OCI-LY3 (cell line): ENCODE measurements at regions not wholly inside any gene's neighbourhood (a gene's known extent, or its start where the extent isn't known, plus 50 kb on each side); places are given as distances from the start of the nearest gene placed in this dataset.

Source experiments
- EZH2phosphoT487 ChIP-seq: fragments of 200-600 bp; shearing (Covaris generic); IDR thresholded peaks from 2 replicates; pipeline ENCODE4 v1.6.1; 2018; ENCODE audit warnings: antibody characterized with exemption, mixed run types, low read depth
- TF ChIP-seq, protein P1 (sequence below): fragments of 200-600, 300-600 bp; sonication (generic); IDR thresholded peaks from 2 replicates; pipeline ENCODE4 v1.5.1; 2014; ENCODE audit warnings: antibody characterized with exemption, low read length, low read depth

DNA sequence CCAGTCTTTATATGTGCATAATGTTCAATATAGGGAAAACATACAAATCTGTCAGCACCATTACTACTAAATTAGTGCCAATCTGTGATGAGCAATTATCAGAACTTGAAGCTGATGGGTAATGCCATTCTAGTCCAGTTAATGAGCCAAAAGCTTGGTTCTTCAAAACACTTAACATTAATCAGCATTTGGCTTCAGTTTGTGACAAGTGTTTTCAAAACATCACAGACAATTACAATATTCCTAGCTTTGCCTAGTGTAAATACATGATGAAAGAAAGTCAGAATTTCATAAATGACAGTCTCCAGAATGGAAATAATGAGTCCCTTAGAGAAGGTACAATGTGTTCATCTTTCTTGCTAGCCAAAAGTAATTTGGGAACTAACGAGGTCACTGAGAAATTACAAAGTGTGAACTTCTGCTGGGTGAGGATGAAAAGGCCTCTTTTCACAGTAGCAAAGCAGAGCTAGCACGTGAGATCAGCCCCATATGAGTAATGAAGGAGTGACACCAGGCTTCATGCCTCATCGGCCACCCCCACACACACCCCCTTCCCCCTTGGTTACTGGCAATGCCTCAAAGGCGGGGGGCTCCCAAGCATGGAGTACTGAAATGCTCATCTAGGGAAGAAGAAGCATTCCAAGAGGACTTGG lies 180.6 kb upstream of the EEA1 start:
- TF ChIP-seq, protein P1, sequence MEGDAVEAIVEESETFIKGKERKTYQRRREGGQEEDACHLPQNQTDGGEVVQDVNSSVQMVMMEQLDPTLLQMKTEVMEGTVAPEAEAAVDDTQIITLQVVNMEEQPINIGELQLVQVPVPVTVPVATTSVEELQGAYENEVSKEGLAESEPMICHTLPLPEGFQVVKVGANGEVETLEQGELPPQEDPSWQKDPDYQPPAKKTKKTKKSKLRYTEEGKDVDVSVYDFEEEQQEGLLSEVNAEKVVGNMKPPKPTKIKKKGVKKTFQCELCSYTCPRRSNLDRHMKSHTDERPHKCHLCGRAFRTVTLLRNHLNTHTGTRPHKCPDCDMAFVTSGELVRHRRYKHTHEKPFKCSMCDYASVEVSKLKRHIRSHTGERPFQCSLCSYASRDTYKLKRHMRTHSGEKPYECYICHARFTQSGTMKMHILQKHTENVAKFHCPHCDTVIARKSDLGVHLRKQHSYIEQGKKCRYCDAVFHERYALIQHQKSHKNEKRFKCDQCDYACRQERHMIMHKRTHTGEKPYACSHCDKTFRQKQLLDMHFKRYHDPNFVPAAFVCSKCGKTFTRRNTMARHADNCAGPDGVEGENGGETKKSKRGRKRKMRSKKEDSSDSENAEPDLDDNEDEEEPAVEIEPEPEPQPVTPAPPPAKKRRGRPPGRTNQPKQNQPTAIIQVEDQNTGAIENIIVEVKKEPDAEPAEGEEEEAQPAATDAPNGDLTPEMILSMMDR, result no peak
- no peak for TF ChIP-seq EZH2phosphoT487
